Fibroblast of villous mesenchyme (primary cell): ENCODE measurements at regions not wholly inside any gene's neighbourhood (a gene's known extent, or its start where the extent isn't known, plus 50 kb on each side); places are given as distances from the start of the nearest gene placed in this dataset.
"Not testable (repeated sequence)": the region's sequence is repeated elsewhere in the genome, so short reads cannot be mapped to it uniquely, and the experiment has no call there.

Source experiments
- DNase-seq: peaks from one replicate; pipeline ENCODE4 v3.0.0-alpha.2; 2010; ENCODE audit warnings: low read depth
- H3K4me3 ChIP-seq: 2 replicates; pipeline ENCODE4 v1.5.1; 2011; ENCODE audit warnings: low read depth, mild to moderate bottlenecking, low read length
- TF ChIP-seq, protein P1 (sequence below): IDR thresholded peaks from 2 replicates; pipeline ENCODE4 v1.5.1; 2012; ENCODE audit warnings: low read depth, mild to moderate bottlenecking, low read length; ENCODE audit not compliant: insufficient read depth

DNA sequence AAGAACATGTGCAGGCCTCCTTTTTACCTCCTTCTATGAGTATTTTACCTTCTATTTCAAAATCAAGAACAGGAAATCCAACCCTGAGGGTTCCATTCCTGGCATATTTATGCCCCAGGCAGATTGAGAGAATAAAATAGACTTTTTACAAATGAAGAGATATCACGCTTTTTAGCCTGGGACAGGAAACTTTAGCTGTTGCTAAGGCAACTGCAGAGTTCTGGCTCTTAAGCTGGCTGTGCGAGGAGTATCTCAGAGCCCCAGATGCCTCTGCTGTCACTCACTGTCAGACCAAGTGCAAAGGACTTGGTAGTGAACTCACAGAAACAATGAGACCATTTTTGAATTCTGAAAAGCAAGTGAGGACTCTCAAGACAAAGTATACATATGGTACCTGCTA lies 69.5 kb upstream of the HSPB3 start:
- TF ChIP-seq, protein P1, sequence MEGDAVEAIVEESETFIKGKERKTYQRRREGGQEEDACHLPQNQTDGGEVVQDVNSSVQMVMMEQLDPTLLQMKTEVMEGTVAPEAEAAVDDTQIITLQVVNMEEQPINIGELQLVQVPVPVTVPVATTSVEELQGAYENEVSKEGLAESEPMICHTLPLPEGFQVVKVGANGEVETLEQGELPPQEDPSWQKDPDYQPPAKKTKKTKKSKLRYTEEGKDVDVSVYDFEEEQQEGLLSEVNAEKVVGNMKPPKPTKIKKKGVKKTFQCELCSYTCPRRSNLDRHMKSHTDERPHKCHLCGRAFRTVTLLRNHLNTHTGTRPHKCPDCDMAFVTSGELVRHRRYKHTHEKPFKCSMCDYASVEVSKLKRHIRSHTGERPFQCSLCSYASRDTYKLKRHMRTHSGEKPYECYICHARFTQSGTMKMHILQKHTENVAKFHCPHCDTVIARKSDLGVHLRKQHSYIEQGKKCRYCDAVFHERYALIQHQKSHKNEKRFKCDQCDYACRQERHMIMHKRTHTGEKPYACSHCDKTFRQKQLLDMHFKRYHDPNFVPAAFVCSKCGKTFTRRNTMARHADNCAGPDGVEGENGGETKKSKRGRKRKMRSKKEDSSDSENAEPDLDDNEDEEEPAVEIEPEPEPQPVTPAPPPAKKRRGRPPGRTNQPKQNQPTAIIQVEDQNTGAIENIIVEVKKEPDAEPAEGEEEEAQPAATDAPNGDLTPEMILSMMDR = no peak
- H3K4me3 ChIP-seq = no peak overlapping the region
- no peak for DNase-seq

DNA sequence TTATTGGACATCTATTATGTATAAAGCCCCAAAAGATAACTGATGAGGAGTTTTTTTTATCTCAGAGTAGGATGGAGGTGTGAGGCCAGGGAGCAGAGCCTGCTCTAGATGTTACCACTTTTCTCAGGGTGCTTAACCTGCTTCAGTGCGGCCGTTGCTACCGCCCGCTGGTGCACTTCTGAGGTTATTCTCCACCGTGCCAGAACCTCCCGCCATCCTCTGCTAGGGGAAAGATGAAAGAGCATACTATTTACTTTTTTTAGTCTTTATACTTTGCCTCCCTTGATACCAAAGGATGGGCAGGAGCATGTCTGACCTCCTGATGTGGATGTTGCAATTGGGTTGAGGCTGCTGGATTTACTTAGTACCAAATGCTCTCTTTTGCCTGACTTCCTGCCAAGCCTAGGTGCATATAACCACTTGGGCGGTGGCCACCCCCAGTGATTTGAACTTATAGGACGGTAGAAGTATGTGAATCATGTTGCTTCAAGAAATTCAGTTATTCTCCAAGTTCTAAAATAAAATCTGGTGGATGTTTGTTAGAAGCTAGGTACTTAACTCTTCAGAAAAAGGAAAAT lies 71.1 kb upstream of the HSPB3 start:
- TF ChIP-seq, protein P1 = no peak
- DNase-seq = no peak
- no peak overlapping the region for H3K4me3 ChIP-seq

DNA sequence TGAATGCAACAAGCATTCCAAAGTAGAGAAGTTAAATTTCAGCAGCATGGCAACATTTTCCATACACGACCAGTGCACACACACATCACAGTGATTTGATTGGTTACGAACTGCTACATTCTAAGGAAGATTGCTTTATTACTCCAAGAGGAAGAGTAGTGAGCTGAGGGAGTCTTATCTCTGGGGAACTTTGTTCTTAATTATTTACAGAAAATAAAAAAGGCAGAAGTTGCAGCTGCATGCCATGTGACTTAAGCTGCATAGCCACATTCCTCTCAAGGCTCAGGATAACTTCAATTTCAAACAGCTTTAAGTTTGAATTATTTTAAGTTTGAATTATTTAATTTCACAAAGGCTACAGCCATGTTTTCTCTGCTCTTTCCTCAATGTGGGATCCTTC lies 71.6 kb upstream of the HSPB3 start:
- no peak for DNase-seq
- no peak overlapping the region for H3K4me3 ChIP-seq
- TF ChIP-seq, protein P1 = no peak

DNA sequence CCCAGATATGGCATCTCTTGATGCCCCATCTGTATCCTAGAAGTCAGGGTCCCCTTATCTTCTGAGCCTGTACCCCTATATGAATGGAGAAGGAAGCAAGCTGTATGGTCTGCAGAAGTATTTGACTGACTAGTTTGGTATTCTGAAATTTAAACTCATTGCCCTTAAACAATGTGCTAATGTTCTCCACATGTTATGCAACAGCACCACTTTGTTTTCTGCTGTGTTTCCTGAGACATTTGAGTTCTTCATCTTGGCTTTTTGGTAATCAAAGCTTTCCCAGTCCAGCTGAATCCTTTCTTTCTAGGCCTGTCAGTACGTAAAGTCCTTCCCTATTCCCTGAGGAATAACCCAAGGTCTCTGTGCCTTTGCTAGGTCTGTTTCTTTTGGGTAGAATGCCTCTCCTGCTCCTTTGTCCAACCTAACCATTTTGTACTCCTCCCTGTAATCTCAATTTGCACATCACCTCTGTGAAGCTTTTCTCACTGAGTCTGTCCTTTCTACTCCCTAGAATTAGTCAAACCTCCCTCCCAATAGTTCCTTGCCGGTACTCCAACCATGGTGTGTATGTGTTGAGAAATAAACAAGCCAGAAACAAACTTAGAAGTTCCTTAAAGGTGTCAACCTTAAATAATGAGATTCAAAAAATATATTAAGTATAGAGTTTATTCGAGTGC lies 72.1 kb upstream of the HSPB3 start:
- TF ChIP-seq, protein P1 = no peak
- peak; percentile 44 for DNase-seq
- no peak overlapping the region for H3K4me3 ChIP-seq

DNA sequence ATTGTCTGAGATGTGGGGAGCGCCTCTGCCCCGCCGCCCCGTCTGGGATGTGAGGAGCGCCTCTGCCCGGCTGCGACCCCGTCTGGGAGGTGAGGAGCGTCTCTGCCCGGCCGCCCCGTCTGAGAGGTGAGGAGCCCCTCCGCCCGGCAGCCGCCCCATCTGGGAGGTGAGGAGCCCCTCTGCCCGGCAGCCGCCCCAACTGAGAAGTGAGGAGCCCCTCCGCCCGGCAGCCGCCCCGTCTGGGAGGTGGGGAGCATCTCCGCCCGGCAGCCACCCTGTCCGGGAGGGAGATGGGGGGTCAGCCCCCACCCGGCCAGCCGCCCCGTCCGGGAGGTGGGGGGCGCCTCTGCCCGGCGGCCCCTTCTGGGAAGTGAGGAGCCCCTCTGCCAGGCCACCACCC lies 70.9 kb upstream of the ARL15 start:
- not testable (repeated sequence) for H3K4me3 ChIP-seq, DNase-seq

DNA sequence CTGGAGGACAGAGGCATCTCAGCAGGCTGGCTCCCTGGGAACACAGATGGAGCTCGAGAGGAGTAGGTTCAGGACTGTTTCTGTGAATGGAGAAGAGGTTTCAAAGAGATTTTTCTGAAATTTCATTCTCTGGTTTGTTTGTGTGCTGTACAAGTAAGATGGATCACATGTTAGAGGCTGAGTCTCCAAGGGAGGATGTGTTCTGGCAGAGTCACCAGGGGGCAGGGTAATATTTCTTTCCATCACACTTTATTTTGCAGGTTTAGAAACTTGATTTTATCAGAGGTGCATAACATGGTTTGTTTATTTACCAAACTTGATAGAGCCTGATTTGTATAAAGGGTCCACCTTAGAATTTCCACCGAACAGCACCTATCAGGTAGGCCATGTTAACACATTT lies 69.2 kb upstream of the ARL15 start:
- TF ChIP-seq, protein P1 = no peak
- no peak overlapping the region for H3K4me3 ChIP-seq
- no peak for DNase-seq

DNA sequence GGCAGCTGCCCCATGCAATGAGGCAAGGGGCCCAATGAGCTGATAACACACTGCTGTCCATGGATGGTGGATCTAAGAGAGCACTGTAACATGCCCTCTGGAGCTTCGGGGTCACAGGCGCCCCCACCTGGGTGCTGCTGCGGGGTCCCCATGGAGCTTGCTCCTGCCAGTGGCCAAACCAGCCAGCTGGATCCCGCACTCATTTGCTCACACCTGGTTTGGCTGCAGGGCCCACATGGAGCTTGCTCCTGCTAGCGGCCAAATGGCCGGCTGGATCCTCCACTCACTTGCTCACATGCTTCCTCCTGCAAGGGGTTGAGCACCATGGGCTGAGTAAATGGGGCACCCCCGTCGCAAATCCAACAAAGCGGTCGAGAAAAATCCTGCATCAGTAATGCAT lies 68.3 kb upstream of the ARL15 start:
- DNase-seq = no peak
- TF ChIP-seq, protein P1 = no peak
- H3K4me3 ChIP-seq = no peak overlapping the region

DNA sequence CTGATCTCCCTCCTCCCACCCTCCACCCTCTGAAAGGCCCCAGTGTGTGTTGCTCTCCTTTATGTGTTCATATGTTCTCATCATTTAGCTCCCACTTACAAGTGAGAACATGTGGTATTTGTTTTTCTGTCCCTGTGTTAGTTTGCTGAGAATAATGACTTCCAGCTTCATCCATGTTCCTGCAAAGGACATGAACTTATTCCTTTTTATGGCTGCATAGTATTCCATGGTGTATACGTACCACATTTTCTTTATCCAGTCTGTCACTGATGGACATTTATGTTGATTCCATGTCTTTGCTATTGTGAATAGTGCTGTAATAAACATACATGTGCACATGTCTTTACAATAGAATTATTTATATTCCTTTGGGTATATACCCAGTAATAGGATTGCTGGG lies 67.0 kb upstream of the ARL15 start:
- not testable (repeated sequence) for H3K4me3 ChIP-seq, DNase-seq
